HCT116 (cell line): ENCODE measurements at regions not wholly inside any gene's neighbourhood (a gene's known extent, or its start where the extent isn't known, plus 50 kb on each side); places are given as distances from the start of the nearest gene placed in this dataset.

ENCODE experiments used
- ATAC-seq: fragments of 200-7000 bp; cut with Tn5 transposase; 2 replicates; pipeline ENCODE4 v1.9.1; 2020; ENCODE audit warnings: mild to moderate bottlenecking, moderate library complexity
- BruUV-seq: library from RNA; stranded (reverse); fragments of 400-500 nt; replicated peaks from 2 replicates; lab custom pipeline; 2021; lab: Mats Ljungman, UMichigan
- CTCF ChIA-PET: fragments of 300-600 bp; sonication (Branson Sonifier 250); formaldehyde crosslinking; loops from one replicate; lab custom pipeline; 2021; ENCODE audit warnings: antibody characterized with exemption; lab: Charles Lee
- POLR2A ChIA-PET: fragments of 300-600, 350-600 bp; sonication (Branson Sonifier 250); formaldehyde crosslinking; loops from one replicate; lab custom pipeline; 2021; ENCODE audit warnings: antibody characterized with exemption; lab: Charles Lee
- RAD21 ChIA-PET, 2 experiments: fragments of 300-600 bp; sonication (Branson Sonifier 250); formaldehyde crosslinking; loops; one replicate each; lab custom pipeline; 2023; ENCODE audit warnings: low total read pairs in 2 of 2; ENCODE audit not compliant: uncharacterized antibody in 2 of 2, unreplicated experiment in 2 of 2, low non-redundant PET in 1 of 2; lab: Charles Lee
- DNase-seq: peaks from one replicate; pipeline ENCODE4 v3.0.0-alpha.2; 2010; ENCODE audit warnings: low read depth, low spot score
- H2AFZ ChIP-seq: fragments of 200-600 bp; shearing (Covaris generic), sonication (generic); 2 replicates; pipeline ENCODE4 v1.6.1; 2017; ENCODE audit warnings: low read depth, mixed run types, mixed read lengths, antibody characterized with exemption, low read length; ENCODE audit not compliant: poor library complexity, severe bottlenecking
- H3K27ac ChIP-seq: 2 replicates; pipeline ENCODE4 v1.5.1; 2012; ENCODE audit warnings: low read depth, low read length
- H3K27me3 ChIP-seq: fragments of 200-600 bp; sonication (generic); 2 replicates; pipeline ENCODE4 v1.6.1; 2016; ENCODE audit warnings: mixed run types, low read length, mixed read lengths; ENCODE audit not compliant: insufficient read depth
- H3K36me3 ChIP-seq, 2 experiments: fragments of 200-500 bp in 1 of 2; fragments of 200-600 bp in 1 of 2; sonication (Bioruptor generic) in 1 of 2; sonication (generic) in 1 of 2; 2 replicates each; pipeline versions ENCODE4 v1.5.1 to v1.6.1; 2014 to 2016; ENCODE audit warnings: low read length in 2 of 2, inconsistent platforms in 1 of 2, mixed read lengths in 1 of 2, mixed run types in 1 of 2; ENCODE audit not compliant: insufficient read depth in 2 of 2, control insufficient read depth in 1 of 2
- H3K4me1 ChIP-seq, 2 experiments: fragments of 200-600 bp in 1 of 2; sonication (generic) in 1 of 2; 2 replicates each; pipeline versions ENCODE4 v1.5.1 to v1.6.1; 2012 to 2017; ENCODE audit warnings: low read length in 2 of 2, inconsistent platforms in 1 of 2, mild to moderate bottlenecking in 1 of 2, mixed read lengths in 1 of 2, mixed run types in 1 of 2, moderate library complexity in 1 of 2; ENCODE audit not compliant: insufficient read depth in 2 of 2, control insufficient read depth in 1 of 2
- H3K4me2 ChIP-seq: fragments of 200-600 bp; sonication (generic); 2 replicates; pipeline ENCODE4 v1.6.1; 2017; ENCODE audit warnings: mixed run types, low read length, mixed read lengths
- H3K4me3 ChIP-seq, 2 experiments: fragments of 200-600 bp in 1 of 2; sonication (generic) in 1 of 2; replicated peaks in 1 of 2; 2 replicates each; pipeline ENCODE4 v1.5.1; 2011 to 2016; ENCODE audit warnings: low read length in 2 of 2, control low read depth in 1 of 2, low read depth in 1 of 2, mild to moderate bottlenecking in 1 of 2, mixed read lengths in 1 of 2, mixed run types in 1 of 2
- H3K79me2 ChIP-seq: fragments of 200-600 bp; sonication (generic); 2 replicates; pipeline ENCODE4 v1.6.1; 2017; ENCODE audit warnings: mild to moderate bottlenecking, mixed run types, low read length, moderate library complexity, mixed read lengths; ENCODE audit not compliant: insufficient read depth
- H3K9ac ChIP-seq: fragments of 200-600 bp; sonication (generic); 2 replicates; pipeline ENCODE4 v1.6.1; 2016; ENCODE audit warnings: low read length, mixed read lengths
- H3K9me2 ChIP-seq: fragments of 200-600 bp; sonication (generic), shearing (Covaris generic); 2 replicates; pipeline ENCODE4 v1.6.1; 2017; ENCODE audit warnings: mixed run types, mild to moderate bottlenecking, moderate library complexity; ENCODE audit not compliant: insufficient read depth
- H3K9me3 ChIP-seq, 2 experiments: fragments of 200-500 bp in 1 of 2; fragments of 200-600 bp in 1 of 2; sonication (Bioruptor generic) in 1 of 2; sonication (generic) in 1 of 2; 2 replicates each; pipeline ENCODE4 v1.6.1; 2014 to 2017; ENCODE audit warnings: low read length in 2 of 2, mixed read lengths in 2 of 2, inconsistent platforms in 1 of 2, low read depth in 1 of 2, mild to moderate bottlenecking in 1 of 2, mixed run types in 1 of 2, moderate library complexity in 1 of 2; ENCODE audit not compliant: control insufficient read depth in 1 of 2, insufficient read depth in 1 of 2
- H4K20me1 ChIP-seq: fragments of 200-600 bp; sonication (generic), shearing (Covaris generic); 2 replicates; pipeline ENCODE4 v1.6.1; 2017; ENCODE audit warnings: mixed run types, mild to moderate bottlenecking, moderate library complexity; ENCODE audit not compliant: insufficient read depth
- ATF3 ChIP-seq: IDR thresholded peaks from 2 replicates; pipeline ENCODE4 v1.6.1; 2012
- POLR2A ChIP-seq: IDR thresholded peaks from 2 replicates; pipeline ENCODE4 v1.7.0; 2011; ENCODE audit warnings: borderline replicate concordance; ENCODE audit not compliant: insufficient read depth, insufficient read length; ENCODE audit errors: extremely low read depth
- REST ChIP-seq: IDR thresholded peaks from 2 replicates; pipeline ENCODE4 v1.6.1; 2012; ENCODE audit warnings: low read depth
- TCF7L2 ChIP-seq: IDR thresholded peaks from 2 replicates; pipeline ENCODE4 v1.7.0; 2011; ENCODE audit warnings: borderline replicate concordance, inconsistent platforms; ENCODE audit not compliant: insufficient read depth, insufficient read length; ENCODE audit errors: extremely low read depth
- YY1 ChIP-seq: IDR thresholded peaks from 2 replicates; pipeline ENCODE4 v1.6.1; 2011; ENCODE audit warnings: low read length, low read depth, moderate library complexity, mild to moderate bottlenecking; ENCODE audit not compliant: insufficient replicate concordance; ENCODE audit errors: extremely low read depth
- intact Hi-C: fragments of 100-400 bp; cut with micrococcal nuclease; formaldehyde crosslinking; loops from 2 replicates; pipeline ENCODE4 v1.10.0; 2022

GRCh38 chr2:45229411-45229810 lies 220.2 kb upstream of the SIX2 start:
- intact Hi-C loops: no loop called here
- DNase-seq (no peak), ATAC-seq (no peak)
- no peak overlapping the region for H3K9ac ChIP-seq
- H3K27me3 ChIP-seq: no peaks in the 10 kb centered on the region
- H3K4me3 ChIP-seq: no peak overlapping the region
- ChIA-PET CTCF (no interaction called here), POLR2A (no interaction called here), RAD21 (no interaction called here)
- H2AFZ ChIP-seq: no peak overlapping the region
- H3K9me2 ChIP-seq: no peaks in the 10 kb centered on the region
- H3K9me3 ChIP-seq: no peaks in the 10 kb centered on the region
- BruUV-seq: no TSS peak
- no peaks in the 10 kb centered on the region for H3K79me2 ChIP-seq
- no peak overlapping the region for H3K27ac ChIP-seq
- no peaks in the 10 kb centered on the region for H3K4me1 ChIP-seq
- no peaks in the 10 kb centered on the region for H3K36me3 ChIP-seq
- H4K20me1 ChIP-seq: no peaks in the 10 kb centered on the region
- TF ChIP-seq ATF3: no peak
- no peak overlapping the region for H3K4me2 ChIP-seq

- H3K9me3 ChIP-seq: no peaks in the 10 kb centered on the region
- TF ChIP-seq POLR2A (no peak), REST (no peak), YY1 (no peak), TCF7L2 (no peak)
- H3K4me2 ChIP-seq: no peak overlapping the region
- BruUV-seq: no TSS peak
- no peak overlapping the region for H3K4me3 ChIP-seq
- H3K79me2 ChIP-seq: no peaks in the 10 kb centered on the region
- RAD21 ChIA-PET: no interaction called here
- H3K4me1 ChIP-seq: no peaks in the 10 kb centered on the region
- POLR2A ChIA-PET: no interaction called here
- no peaks in the 10 kb centered on the region for H3K9me2 ChIP-seq
- 0 out of 2 replicates have a peak, but pooled peaks cover 2% of the 10 kb centered on the region for H3K27me3 ChIP-seq
- no peak overlapping the region for H3K27ac ChIP-seq
- H4K20me1 ChIP-seq: no peaks in the 10 kb centered on the region
- H3K9ac ChIP-seq: no peak overlapping the region
- CTCF ChIA-PET: no interaction called here
- DNase-seq (no peak), ATAC-seq (no peak)
- H3K36me3 ChIP-seq: no peaks in the 10 kb centered on the region
- intact Hi-C loops: no loop called here
- no peak overlapping the region for H2AFZ ChIP-seq
Measured at GRCh38 chr2:45227347-45227746, 218.1 kb upstream of the SIX2 start.
